Endothelial cell of umbilical vein (primary cell): ENCODE measurements at regions not wholly inside any gene's neighbourhood (a gene's known extent, or its start where the extent isn't known, plus 50 kb on each side); places are given as distances from the start of the nearest gene placed in this dataset.

ENCODE experiments used
- BruUV-seq: library from RNA; stranded (reverse); fragments of 400-500 nt; replicated peaks from 2 replicates; lab custom pipeline; 2021; lab: Mats Ljungman, UMichigan
- CTCF ChIA-PET: fragments of 300-600, 350-600 bp; sonication (Branson Sonifier 250); formaldehyde crosslinking; loops from one replicate; lab custom pipeline; 2021; ENCODE audit warnings: antibody characterized with exemption, inconsistent platforms; lab: Charles Lee
- POLR2A ChIA-PET: fragments of 300-600, 350-600 bp; sonication (Branson Sonifier 250); formaldehyde crosslinking; loops from one replicate; lab custom pipeline; 2021; ENCODE audit warnings: antibody characterized with exemption, inconsistent platforms; lab: Charles Lee
- DNase-seq: peaks from one replicate; pipeline ENCODE4 v3.0.0-alpha.2; 2011; ENCODE audit warnings: low read depth, low spot score
- FAIRE-seq: peaks from 2 replicates; lab custom pipeline; 2011; peaks lifted over from hg19 to GRCh38; lab: Jason Lieb, UNC
- H2AFZ ChIP-seq: 2 replicates; pipeline ENCODE4 v1.6.0; 2012; ENCODE audit warnings: low read depth, low read length, control low read depth, inconsistent platforms
- H3K27ac ChIP-seq: 2 replicates; pipeline ENCODE4 v1.5.1; 2011; ENCODE audit warnings: low read depth, mild to moderate bottlenecking, control low read depth, low read length, moderate library complexity; ENCODE audit not compliant: insufficient read depth
- H3K27me3 ChIP-seq, 2 experiments: 2 replicates each; pipeline versions ENCODE4 v1.6.0 to v1.6.1; 2011; ENCODE audit warnings: low read length in 2 of 2, mixed read lengths in 1 of 2; ENCODE audit not compliant: control insufficient read depth in 2 of 2, insufficient read depth in 2 of 2
- H3K36me3 ChIP-seq, 2 experiments: 2 replicates in 1 of 2; 3 replicates in 1 of 2; pipeline ENCODE4 v1.5.1; 2011; ENCODE audit warnings: low read length in 2 of 2, mild to moderate bottlenecking in 1 of 2, moderate library complexity in 1 of 2; ENCODE audit not compliant: control insufficient read depth in 2 of 2, insufficient read depth in 2 of 2; ENCODE audit errors: extremely low read depth in 1 of 2
- H3K4me1 ChIP-seq: 3 replicates; pipeline ENCODE4 v1.5.1; 2011; ENCODE audit warnings: mild to moderate bottlenecking, low read length; ENCODE audit not compliant: control insufficient read depth, insufficient read depth; ENCODE audit errors: extremely low read depth
- H3K4me2 ChIP-seq: 2 replicates; pipeline ENCODE4 v1.6.1; 2011; ENCODE audit warnings: low read length, control low read depth, mixed read lengths; ENCODE audit not compliant: insufficient read depth
- H3K4me3 ChIP-seq, 3 experiments: fragments of 200-600 bp in 1 of 3; sonication (generic), shearing (Covaris generic) in 1 of 3; replicated peaks in 1 of 3; 2 replicates each; pipeline ENCODE4 v1.5.1; 2011 to 2016; ENCODE audit warnings: control low read depth in 3 of 3, low read length in 3 of 3, mild to moderate bottlenecking in 2 of 3, inconsistent platforms in 1 of 3, low read depth in 1 of 3, moderate library complexity in 1 of 3; ENCODE audit not compliant: insufficient read depth in 1 of 3
- H3K79me2 ChIP-seq: 2 replicates; pipeline ENCODE4 v1.6.0; 2012; ENCODE audit warnings: low read length, inconsistent platforms; ENCODE audit not compliant: control insufficient read depth, insufficient read depth
- H3K9ac ChIP-seq: replicated peaks from 2 replicates; pipeline ENCODE3; 2011; ENCODE audit warnings: low read length, control low read depth; ENCODE audit not compliant: insufficient read depth; ENCODE audit errors: extremely low read depth
- H3K9me1 ChIP-seq: replicated peaks from 3 replicates; pipeline ENCODE4 v1.6.0; 2011; ENCODE audit warnings: mild to moderate bottlenecking, low read length; ENCODE audit not compliant: control insufficient read depth, insufficient read depth; ENCODE audit errors: extremely low read depth
- H3K9me3 ChIP-seq: replicated peaks from 2 replicates; pipeline ENCODE4 v1.5.1; 2012; ENCODE audit warnings: low read length, inconsistent platforms; ENCODE audit not compliant: control insufficient read depth, insufficient read depth
- H4K20me1 ChIP-seq: replicated peaks from 2 replicates; pipeline ENCODE3; 2011; ENCODE audit warnings: mild to moderate bottlenecking, low read length; ENCODE audit not compliant: control insufficient read depth, insufficient read depth; ENCODE audit errors: extremely low read depth
- CTCF ChIP-seq, 2 donors: IDR thresholded peaks; 1 replicate in 1 of 2; 2 replicates in 1 of 2; pipeline ENCODE4 v1.5.1; 2011; ENCODE audit warnings: low read length in 2 of 2, mild to moderate bottlenecking in 2 of 2, moderate library complexity in 2 of 2, control low read depth in 1 of 2, inconsistent platforms in 1 of 2, low read depth in 1 of 2; ENCODE audit not compliant: insufficient read depth in 1 of 2; ENCODE audit errors: extremely low read depth in 1 of 2
- EZH2 ChIP-seq: IDR thresholded peaks from 2 replicates; pipeline ENCODE4 v1.6.1; 2012; ENCODE audit warnings: borderline replicate concordance, low read depth, mild to moderate bottlenecking, moderate library complexity, low read length, inconsistent platforms; ENCODE audit not compliant: severe bottlenecking
- FOS ChIP-seq: IDR thresholded peaks from 2 replicates; pipeline ENCODE4 v1.6.1; 2011; ENCODE audit warnings: mild to moderate bottlenecking, low read length, moderate library complexity, borderline replicate concordance; ENCODE audit not compliant: insufficient read depth
- GATA2 ChIP-seq: IDR thresholded peaks from 2 replicates; pipeline ENCODE4 v1.7.0; 2011; ENCODE audit warnings: low read depth, mild to moderate bottlenecking, moderate library complexity, mixed read lengths, low read length; ENCODE audit not compliant: insufficient read length, insufficient read depth
- JUN ChIP-seq: IDR thresholded peaks from 2 replicates; pipeline ENCODE4 v1.6.1; 2011; ENCODE audit warnings: borderline replicate concordance, low read depth; ENCODE audit not compliant: insufficient read length, insufficient read depth
- MAX ChIP-seq: IDR thresholded peaks from 2 replicates; pipeline ENCODE4 v1.6.1; 2011; ENCODE audit not compliant: insufficient read depth, insufficient read length
- MYC ChIP-seq: IDR thresholded peaks from one replicate; pipeline ENCODE4 v1.6.1; 2011; ENCODE audit warnings: mild to moderate bottlenecking, low read depth, low read length
- POLR2A ChIP-seq: IDR thresholded peaks from 2 replicates; pipeline ENCODE4 v1.6.1; 2012; ENCODE audit warnings: low read depth, mild to moderate bottlenecking, control low read depth, low read length
- POLR2AphosphoS5 ChIP-seq: IDR thresholded peaks from 2 replicates; pipeline ENCODE4 v1.6.1; 2012; ENCODE audit warnings: low read depth, mild to moderate bottlenecking, control low read depth, low read length, moderate library complexity; ENCODE audit not compliant: insufficient read depth
- dilution Hi-C: fragments of 300-500 bp; cut with MboI; formaldehyde crosslinking; loops from one replicate; pipeline ENCODE4 v1.15.0; 2019; ENCODE audit warnings: low sequenced_read_pairs; ENCODE audit not compliant: extremely low pct_ligation_motif_present
- intact Hi-C: fragments of 100-400 bp; cut with micrococcal nuclease; formaldehyde crosslinking; loops from one replicate; pipeline ENCODE4 v1.10.0; 2022

- BruUV-seq: no TSS peak
- peak; percentile 18 for FAIRE-seq
These were observed 73.3 kb upstream of the KLF7 start for GRCh38 chr2:207238831-207239701.

GRCh38 chr2:207239754-207240494, 74.2 kb upstream of the KLF7 start:
- POLR2A ChIA-PET: no interaction called here

More at GRCh38 chr2:207238831-207239701, 73.3 kb upstream of the KLF7 start:
- H3K4me2 ChIP-seq: no peak overlapping the region
- H3K9me1 ChIP-seq: no peaks in the 10 kb centered on the region
- DNase-seq: peak; percentile 53
- peaks cover 9% of the 10 kb centered on the region for H3K4me1 ChIP-seq
- intact Hi-C loops: no loop called here
- H3K27me3 ChIP-seq: no peaks in the 10 kb centered on the region
- dilution Hi-C loops: no loop called here
- H3K4me3 ChIP-seq: no peak overlapping the region
- ChIA-PET POLR2A (no interaction called here), CTCF (interaction anchor here (0.8 to 1.7 kb wide), 6 partner anchors 8 to 235 kb away, joined by 3 to 5 read pairs (median 3); no protein-coding TSS in a partner anchor)
- H3K36me3 ChIP-seq: no peaks in the 10 kb centered on the region
- peak overlapping the region; percentile 19 for H2AFZ ChIP-seq
- peak overlapping the region; percentile 35 for H3K27ac ChIP-seq
- H3K9ac ChIP-seq: no peak overlapping the region
- no peaks in the 10 kb centered on the region for H4K20me1 ChIP-seq
- no peak for TF ChIP-seq JUN
- peak; percentile 62 for TF ChIP-seq FOS
- no peaks in the 10 kb centered on the region for H3K79me2 ChIP-seq
- H3K9me3 ChIP-seq: no peaks in the 10 kb centered on the region

More at GRCh38 chr2:207239754-207240494, 74.2 kb upstream of the KLF7 start:
- Histone ChIP-seq H3K27me3 (no peaks in the 10 kb centered on the region), H3K4me2 (no peak overlapping the region), H3K4me3 (no peak overlapping the region), H3K36me3 (no peaks in the 10 kb centered on the region), H4K20me1 (no peaks in the 10 kb centered on the region), H3K9me3 (no peaks in the 10 kb centered on the region), H3K9me1 (no peaks in the 10 kb centered on the region), H3K27ac (peak overlapping the region; percentile 35), H3K79me2 (no peaks in the 10 kb centered on the region), H3K4me1 (peaks cover 9% of the 10 kb centered on the region), H3K9ac (no peak overlapping the region), H2AFZ (no peak overlapping the region)
- CTCF ChIA-PET: interaction anchor here (0.8 to 1.7 kb wide), 7 partner anchors 9 to 234 kb away, joined by 3 to 5 read pairs (median 3); no protein-coding TSS in a partner anchor
- DNase-seq (no peak), FAIRE-seq (peak; percentile 43)
- TF ChIP-seq GATA2 (no peak), FOS (no peak), POLR2AphosphoS5 (no peak), MAX (no peak), EZH2 (no peak), MYC (no peak), POLR2A (no peak), CTCF (IDR thresholded peaks at IDR 0.05; ENCODE audit: extremely low read depth in 1 of 2, insufficient read depth in 1 of 2, low read depth in 1 of 2, low read length in 2 of 2) (no peak), JUN (no peak)
- intact Hi-C loops: no loop called here
- BruUV-seq: no TSS peak
- dilution Hi-C loops: no loop called here
